H1 (cell line): ENCODE measurements at regions not wholly inside any gene's neighbourhood (a gene's known extent, or its start where the extent isn't known, plus 50 kb on each side); places are given as distances from the start of the nearest gene placed in this dataset.

Experiments
- CTCF ChIA-PET: fragments of 300-600 bp; sonication (Branson Sonifier 250); formaldehyde crosslinking; loops from one replicate; lab custom pipeline; 2021; ENCODE audit not compliant: partially characterized antibody; lab: Charles Lee
- POLR2A ChIA-PET: fragments of 300-600 bp; sonication (Branson Sonifier 250); formaldehyde crosslinking; loops from one replicate; lab custom pipeline; 2021; ENCODE audit warnings: inconsistent platforms; ENCODE audit not compliant: partially characterized antibody; lab: Charles Lee
- DNase-seq, 2 experiments: peaks; one replicate each; pipeline versions ENCODE4 v3.0.0 to v3.0.0-alpha.2; 2010 to 2022; ENCODE audit warnings: low spot score in 2 of 2, low read depth in 1 of 2, mixed read lengths in 1 of 2
- FAIRE-seq: peaks from 2 replicates; lab custom pipeline; 2011; peaks lifted over from hg19 to GRCh38; lab: Jason Lieb, UNC
- H2AFZ ChIP-seq: 2 replicates; pipeline ENCODE4 v1.8.1; 2012; ENCODE audit warnings: low read length, inconsistent platforms
- H2AK5ac ChIP-seq: 2 replicates; pipeline ENCODE4 v1.6.1; 2013; ENCODE audit warnings: low read depth, low read length
- H2BK120ac ChIP-seq: replicated peaks from 2 replicates; pipeline ENCODE3; 2013; ENCODE audit warnings: low read depth, low read length, inconsistent platforms
- H2BK12ac ChIP-seq: 2 replicates; pipeline ENCODE4 v1.6.1; 2013; ENCODE audit warnings: low read depth, low read length
- H2BK15ac ChIP-seq: 2 replicates; pipeline ENCODE4 v1.6.1; 2013; ENCODE audit warnings: low read length
- H2BK20ac ChIP-seq: 2 replicates; pipeline ENCODE4 v1.6.1; 2013; ENCODE audit warnings: low read length
- H2BK5ac ChIP-seq: 2 replicates; pipeline ENCODE4 v1.6.1; 2013; ENCODE audit warnings: low read depth, low read length
- H3K14ac ChIP-seq: 2 replicates; pipeline ENCODE4 v1.6.1; 2013; ENCODE audit warnings: inconsistent platforms; ENCODE audit not compliant: insufficient read length
- H3K18ac ChIP-seq: 2 replicates; pipeline ENCODE4 v1.6.1; 2013; ENCODE audit warnings: low read length; ENCODE audit errors: extremely low read depth
- H3K23ac ChIP-seq: 2 replicates; pipeline ENCODE4 v1.6.1; 2013; ENCODE audit warnings: inconsistent platforms; ENCODE audit not compliant: insufficient read length
- H3K23me2 ChIP-seq: 2 replicates; pipeline ENCODE4 v1.6.1; 2013; ENCODE audit warnings: low read depth, low read length
- H3K27ac ChIP-seq: 2 replicates; pipeline ENCODE4 v1.6.1; 2011; ENCODE audit warnings: low read depth, low read length, inconsistent platforms
- H3K27me3 ChIP-seq, 4 experiments: replicated peaks in 1 of 4; 1 replicate in 1 of 4; 2 replicates in 3 of 4; pipeline versions ENCODE4 v1.6.1 to v1.8.1; 2011 to 2013; ENCODE audit warnings: low read length in 3 of 4, mild to moderate bottlenecking in 3 of 4, inconsistent platforms in 2 of 4, mixed read lengths in 2 of 4, moderate library complexity in 1 of 4; ENCODE audit not compliant: control insufficient read depth in 3 of 4, insufficient read depth in 3 of 4; ENCODE audit errors: extremely low read depth in 1 of 4
- H3K36me3 ChIP-seq, 4 experiments: 2 replicates each; pipeline versions ENCODE4 v1.6.1 to v1.8.1; 2011 to 2013; ENCODE audit warnings: mild to moderate bottlenecking in 4 of 4, low read length in 3 of 4, moderate library complexity in 2 of 4, control low read depth in 1 of 4, inconsistent platforms in 1 of 4; ENCODE audit not compliant: insufficient read depth in 4 of 4, control insufficient read depth in 2 of 4
- H3K4ac ChIP-seq: replicated peaks from 2 replicates; pipeline ENCODE3; 2013; ENCODE audit warnings: low read length, low read depth, mixed read lengths, inconsistent platforms; ENCODE audit not compliant: insufficient read length
- H3K4me1 ChIP-seq, 4 experiments: replicated peaks in 1 of 4; 1 replicate in 1 of 4; 2 replicates in 3 of 4; pipeline versions ENCODE4 v1.6.1 to v1.8.1; 2011 to 2013; ENCODE audit warnings: low read length in 3 of 4, inconsistent platforms in 2 of 4, mixed read lengths in 1 of 4; ENCODE audit not compliant: insufficient read depth in 4 of 4, control insufficient read depth in 3 of 4
- H3K4me2 ChIP-seq, 2 experiments: 2 replicates each; pipeline versions ENCODE4 v1.6.1 to v1.8.1; 2011 to 2013; ENCODE audit warnings: low read depth in 2 of 2, low read length in 2 of 2, control low read depth in 1 of 2, inconsistent platforms in 1 of 2, mild to moderate bottlenecking in 1 of 2; ENCODE audit not compliant: insufficient read depth in 1 of 2
- H3K4me3 ChIP-seq, 4 experiments: fragments of 200-600, 300-600 bp in 1 of 4; sonication (generic), shearing (Covaris generic), sonication (Bioruptor Twin) in 1 of 4; 2 replicates each; pipeline versions ENCODE4 v1.5.1 to v1.8.1; 2011 to 2016; ENCODE audit warnings: low read length in 4 of 4, low read depth in 3 of 4, control low read depth in 2 of 4, inconsistent platforms in 2 of 4, mild to moderate bottlenecking in 2 of 4, mixed read lengths in 1 of 4, moderate library complexity in 1 of 4; ENCODE audit not compliant: insufficient read depth in 2 of 4; ENCODE audit errors: extremely low read depth in 1 of 4
- H3K56ac ChIP-seq: replicated peaks from 2 replicates; pipeline ENCODE3; 2013; ENCODE audit warnings: low read depth, mild to moderate bottlenecking, mixed read lengths, low read length, inconsistent platforms; ENCODE audit not compliant: insufficient read length
- H3K79me1 ChIP-seq: 2 replicates; pipeline ENCODE4 v1.6.1; 2013; ENCODE audit warnings: low read depth, low read length, control low read depth
- H3K79me2 ChIP-seq, 2 experiments: 2 replicates each; pipeline versions ENCODE4 v1.6.1 to v1.8.1; 2012 to 2013; ENCODE audit warnings: low read length in 2 of 2, mild to moderate bottlenecking in 2 of 2, inconsistent platforms in 1 of 2; ENCODE audit not compliant: insufficient read depth in 2 of 2, control insufficient read depth in 1 of 2
- H3K9ac ChIP-seq, 4 experiments: replicated peaks in 1 of 4; 1 replicate in 1 of 4; 2 replicates in 3 of 4; pipeline versions ENCODE4 v1.6.1 to v1.8.1; 2011 to 2013; ENCODE audit warnings: low read depth in 3 of 4, low read length in 3 of 4, control low read depth in 2 of 4, mild to moderate bottlenecking in 2 of 4, moderate library complexity in 2 of 4, inconsistent platforms in 1 of 4; ENCODE audit errors: extremely low read depth in 1 of 4
- H3K9me3 ChIP-seq, 2 experiments: 2 replicates each; pipeline versions ENCODE4 v1.6.1 to v1.8.1; 2012 to 2013; ENCODE audit warnings: mild to moderate bottlenecking in 2 of 2, moderate library complexity in 2 of 2, control low read depth in 1 of 2, inconsistent platforms in 1 of 2, low read depth in 1 of 2, low read length in 1 of 2, mixed read lengths in 1 of 2; ENCODE audit not compliant: insufficient read depth in 2 of 2
- H4K20me1 ChIP-seq, 2 experiments: replicated peaks in 1 of 2; 2 replicates each; pipeline versions ENCODE3 to v1.8.1; 2011 to 2013; ENCODE audit warnings: inconsistent platforms in 2 of 2, low read length in 2 of 2, mild to moderate bottlenecking in 1 of 2; ENCODE audit not compliant: insufficient read depth in 2 of 2, control insufficient read depth in 1 of 2
- H4K5ac ChIP-seq: 2 replicates; pipeline ENCODE4 v1.6.1; 2013; ENCODE audit warnings: low read length, low read depth, mixed read lengths, inconsistent platforms; ENCODE audit not compliant: insufficient read length
- H4K8ac ChIP-seq: 2 replicates; pipeline ENCODE4 v1.8.0; 2013; ENCODE audit warnings: mild to moderate bottlenecking, moderate library complexity, low read length, inconsistent platforms; ENCODE audit not compliant: insufficient read depth; ENCODE audit errors: extremely low read depth
- H4K91ac ChIP-seq: replicated peaks from 2 replicates; pipeline ENCODE3; 2013; ENCODE audit warnings: low read length, mixed read lengths, inconsistent platforms; ENCODE audit not compliant: insufficient read length
- BCL11A ChIP-seq, 2 experiments: IDR thresholded peaks; one replicate each; pipeline ENCODE4 v1.6.1; 2011; ENCODE audit warnings: low read depth in 2 of 2, low read length in 2 of 2, mild to moderate bottlenecking in 2 of 2
- GTF2F1 ChIP-seq: IDR thresholded peaks from 2 replicates; pipeline ENCODE4 v1.6.1; 2012; ENCODE audit warnings: low read depth, low read length, improper control_type of control experiment, borderline replicate concordance
- MAX ChIP-seq: IDR thresholded peaks from 2 replicates; pipeline ENCODE4 v1.6.1; 2012; ENCODE audit warnings: inconsistent platforms
- SP2 ChIP-seq: IDR thresholded peaks from 2 replicates; pipeline ENCODE4 v1.6.1; 2012; ENCODE audit warnings: mild to moderate bottlenecking, low read length, inconsistent platforms
- WGBS, 2 experiments: shearing (Covaris generic) in 1 of 2; methylation state at CpG; one replicate each; pipeline versions ENCODE4 v1.1.6 to v1.1.7; 2013 to 2015; ENCODE audit warnings: low lambda C conversion rate in 2 of 2, mixed read lengths in 2 of 2, inconsistent platforms in 1 of 2, low coverage in 1 of 2, missing lambda C conversion rate in 1 of 2; ENCODE audit not compliant: insufficient replicate concordance in 2 of 2, insufficient coverage in 1 of 2, insufficient read length in 1 of 2; ENCODE audit errors: extremely low coverage in 1 of 2, missing lambda C conversion rate in 1 of 2; 5-methylcytosine and 5-hydroxymethylcytosine counted together

DNA sequence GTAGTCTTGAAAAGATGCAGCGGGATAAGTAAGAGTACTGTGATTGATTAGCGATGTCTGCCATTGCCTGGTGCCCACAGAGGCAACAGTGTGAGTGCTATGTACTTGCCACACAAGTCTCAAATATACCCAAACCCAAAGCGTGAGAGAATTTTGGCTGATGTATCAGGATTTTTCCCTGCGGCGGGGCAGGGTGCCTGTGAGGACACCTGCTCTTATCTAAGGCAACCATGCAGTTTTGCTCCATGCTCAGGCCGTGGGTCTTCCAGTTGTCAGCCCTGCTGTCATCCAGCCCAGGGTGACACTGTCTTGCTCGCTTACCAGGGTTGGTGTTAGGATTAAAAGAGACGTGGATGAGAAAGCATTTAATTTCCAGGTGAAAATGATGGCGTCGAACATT is 202.7 kb downstream of the PTPRU start:
- no peak overlapping the region for H3K4me3 ChIP-seq
- no peak overlapping the region for H2AK5ac ChIP-seq
- H3K56ac ChIP-seq, result no peak overlapping the region
- no peak overlapping the region for H2AFZ ChIP-seq
- no peak overlapping the region for H2BK120ac ChIP-seq
- H3K23me2 ChIP-seq, result no peaks in the 10 kb centered on the region
- H3K36me3 ChIP-seq, result no peaks in the 10 kb centered on the region
- no peaks in the 10 kb centered on the region for H3K27me3 ChIP-seq
- H3K4ac ChIP-seq, result no peak overlapping the region
- H3K9me3 ChIP-seq, result no peaks in the 10 kb centered on the region
- H3K27ac ChIP-seq, result no peak overlapping the region
- no peak overlapping the region for H3K9ac ChIP-seq
- H3K4me1 ChIP-seq, result peaks cover 3 to 11% (median 8%) of the 10 kb centered on the region in 4 experiments
- no peak overlapping the region for H3K4me2 ChIP-seq
- WGBS, 2 experiments, result 89% methylated on average over 10 of the region's 10 CpGs; no CpG with 5 or more reads in 1 of the 2 experiments
- ChIA-PET CTCF (interaction anchor here (1.2 to 2.6 kb wide), 3 partner anchors 14 to 51 kb away, joined by 3 to 12 read pairs (median 7); no protein-coding TSS in a partner anchor), POLR2A (no interaction called here)
- H4K20me1 ChIP-seq, result no peaks in the 10 kb centered on the region
- H4K91ac ChIP-seq, result no peak overlapping the region
- no peak overlapping the region for H3K23ac ChIP-seq
- no peak overlapping the region for H2BK15ac ChIP-seq
- no peaks in the 10 kb centered on the region for H3K79me1 ChIP-seq
- H3K14ac ChIP-seq, result no peak overlapping the region
- no peak overlapping the region for H2BK12ac ChIP-seq
- no peak overlapping the region for H2BK5ac ChIP-seq
- FAIRE-seq (no peak), DNase-seq (no peak)
- H2BK20ac ChIP-seq, result no peak overlapping the region
- no peak overlapping the region for H4K8ac ChIP-seq
- H3K18ac ChIP-seq, result no peak overlapping the region
- no peak overlapping the region for H4K5ac ChIP-seq
- no peaks in the 10 kb centered on the region for H3K79me2 ChIP-seq
- TF ChIP-seq SP2, result no peak
- TF ChIP-seq BCL11A (IDR thresholded peaks at IDR 0.05; ENCODE audit: low read depth in 2 of 2, low read length in 2 of 2), result no peak
- TF ChIP-seq MAX, result no peak
- TF ChIP-seq GTF2F1, result no peak
